Endothelial cell (in vitro differentiated cells): ENCODE measurements at regions not wholly inside any gene's neighbourhood (a gene's known extent, or its start where the extent isn't known, plus 50 kb on each side); places are given as distances from the start of the nearest gene placed in this dataset.

Source experiments
- DNase-seq: peaks from one replicate; pipeline ENCODE4 v3.0.0; 2021; ENCODE audit warnings: low spot score
- H3K27ac Mint-ChIP-seq: one replicate; pipeline ENCODE4 v1.8.0; 2021; ENCODE audit warnings: mixed read lengths, inconsistent platforms; ENCODE audit not compliant: unreplicated experiment
- H3K27me3 Mint-ChIP-seq: one replicate; pipeline ENCODE4 v1.8.0; 2021; ENCODE audit warnings: mild to moderate bottlenecking, moderate library complexity, mixed read lengths, inconsistent platforms; ENCODE audit not compliant: unreplicated experiment
- H3K36me3 Mint-ChIP-seq: one replicate; pipeline ENCODE4 v1.8.0; 2021; ENCODE audit warnings: mild to moderate bottlenecking, low read depth, mixed read lengths, inconsistent platforms; ENCODE audit not compliant: unreplicated experiment
- H3K4me1 Mint-ChIP-seq: one replicate; pipeline ENCODE4 v1.8.0; 2021; ENCODE audit warnings: mild to moderate bottlenecking, mixed read lengths, inconsistent platforms; ENCODE audit not compliant: unreplicated experiment
- H3K4me3 Mint-ChIP-seq: one replicate; pipeline ENCODE4 v1.8.0; 2021; ENCODE audit warnings: mild to moderate bottlenecking, mixed read lengths, inconsistent platforms; ENCODE audit not compliant: unreplicated experiment
- H3K9me3 Mint-ChIP-seq: one replicate; pipeline ENCODE4 v1.8.0; 2021; ENCODE audit warnings: mixed read lengths, inconsistent platforms; ENCODE audit not compliant: unreplicated experiment
- TF ChIP-seq, protein P1 (sequence below): fragments of 200-600 bp; sonication (generic); IDR thresholded peaks from one replicate; pipeline ENCODE4 v1.5.0; 2021; ENCODE audit warnings: antibody characterized with exemption; ENCODE audit not compliant: unreplicated experiment

DNA sequence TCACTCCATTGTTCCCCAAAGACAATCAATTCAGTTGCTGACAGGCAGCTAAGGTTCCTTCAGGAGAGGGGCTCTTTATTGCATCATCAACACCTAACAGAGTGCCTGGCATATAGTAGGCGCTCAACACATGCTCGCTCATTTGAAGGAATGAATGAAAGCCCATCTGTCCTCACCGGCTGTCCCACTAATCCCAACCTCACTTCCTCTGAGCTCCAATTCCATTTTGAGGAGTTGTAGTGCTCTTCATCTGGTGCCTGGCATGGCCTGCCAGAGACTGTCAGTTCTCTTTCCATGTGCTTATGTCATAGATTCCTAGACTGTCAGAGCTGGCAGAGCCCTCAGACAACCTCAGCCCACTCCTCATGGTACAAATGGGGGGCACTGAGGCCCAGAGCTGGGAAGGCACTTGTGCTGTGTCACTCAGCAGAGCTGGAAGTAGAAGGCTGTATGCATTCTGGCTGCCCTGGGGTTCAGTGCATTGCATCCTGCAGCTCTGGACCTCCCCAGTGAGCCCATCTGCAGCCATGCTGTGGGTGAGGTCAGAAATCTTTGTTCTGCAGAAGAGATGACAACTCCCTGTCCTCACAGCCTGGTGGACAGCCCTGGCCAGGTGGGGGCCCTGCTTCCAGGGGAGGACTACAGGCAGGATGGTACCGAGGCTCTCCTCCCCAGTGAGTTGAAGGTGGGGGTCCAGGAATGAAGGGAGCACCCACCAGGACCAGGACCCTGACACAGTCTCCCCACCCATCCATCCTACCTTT is 134.9 kb upstream of the PJA1 start:
- no peak for DNase-seq
- H3K36me3 Mint-ChIP-seq: no peaks in the 10 kb centered on the region
- no peaks in the 10 kb centered on the region for H3K9me3 Mint-ChIP-seq

DNA sequence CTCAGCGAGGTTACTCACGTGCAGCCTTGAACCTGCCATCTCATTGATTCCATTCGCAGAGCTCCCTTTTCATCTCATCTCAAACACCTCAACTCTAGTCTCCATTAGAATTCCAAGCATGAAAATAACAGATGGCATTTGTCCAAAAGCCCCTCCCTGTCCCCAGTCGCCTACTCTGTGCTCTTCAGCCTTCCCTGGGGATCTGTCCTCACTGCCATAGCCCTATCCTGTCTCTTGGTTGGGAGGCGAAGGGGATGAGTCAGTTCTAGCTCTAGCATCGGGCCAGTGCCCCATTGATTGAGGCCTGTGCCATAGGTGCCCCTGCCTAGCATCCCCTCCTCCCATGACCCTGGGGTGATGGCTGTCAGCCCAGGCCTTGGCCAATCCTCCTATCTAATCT is 134.0 kb upstream of the PJA1 start:
- Mint-ChIP-seq H3K4me3 (no peak overlapping the region), H3K27me3 (peaks cover 2% of the 10 kb centered on the region), H3K27ac (no peak overlapping the region), H3K36me3 (no peaks in the 10 kb centered on the region), H3K4me1 (no peaks in the 10 kb centered on the region), H3K9me3 (no peaks in the 10 kb centered on the region)
- DNase-seq: no peak
- TF ChIP-seq, protein P1, sequence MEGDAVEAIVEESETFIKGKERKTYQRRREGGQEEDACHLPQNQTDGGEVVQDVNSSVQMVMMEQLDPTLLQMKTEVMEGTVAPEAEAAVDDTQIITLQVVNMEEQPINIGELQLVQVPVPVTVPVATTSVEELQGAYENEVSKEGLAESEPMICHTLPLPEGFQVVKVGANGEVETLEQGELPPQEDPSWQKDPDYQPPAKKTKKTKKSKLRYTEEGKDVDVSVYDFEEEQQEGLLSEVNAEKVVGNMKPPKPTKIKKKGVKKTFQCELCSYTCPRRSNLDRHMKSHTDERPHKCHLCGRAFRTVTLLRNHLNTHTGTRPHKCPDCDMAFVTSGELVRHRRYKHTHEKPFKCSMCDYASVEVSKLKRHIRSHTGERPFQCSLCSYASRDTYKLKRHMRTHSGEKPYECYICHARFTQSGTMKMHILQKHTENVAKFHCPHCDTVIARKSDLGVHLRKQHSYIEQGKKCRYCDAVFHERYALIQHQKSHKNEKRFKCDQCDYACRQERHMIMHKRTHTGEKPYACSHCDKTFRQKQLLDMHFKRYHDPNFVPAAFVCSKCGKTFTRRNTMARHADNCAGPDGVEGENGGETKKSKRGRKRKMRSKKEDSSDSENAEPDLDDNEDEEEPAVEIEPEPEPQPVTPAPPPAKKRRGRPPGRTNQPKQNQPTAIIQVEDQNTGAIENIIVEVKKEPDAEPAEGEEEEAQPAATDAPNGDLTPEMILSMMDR: no peak

More for the DNA sequence above, 134.9 kb upstream of the PJA1 start:
- H3K4me3 Mint-ChIP-seq: no peak overlapping the region
- peaks cover 2% of the 10 kb centered on the region for H3K27me3 Mint-ChIP-seq
- TF ChIP-seq, protein P1: no peak
- no peak overlapping the region for H3K27ac Mint-ChIP-seq
- no peaks in the 10 kb centered on the region for H3K4me1 Mint-ChIP-seq

DNA sequence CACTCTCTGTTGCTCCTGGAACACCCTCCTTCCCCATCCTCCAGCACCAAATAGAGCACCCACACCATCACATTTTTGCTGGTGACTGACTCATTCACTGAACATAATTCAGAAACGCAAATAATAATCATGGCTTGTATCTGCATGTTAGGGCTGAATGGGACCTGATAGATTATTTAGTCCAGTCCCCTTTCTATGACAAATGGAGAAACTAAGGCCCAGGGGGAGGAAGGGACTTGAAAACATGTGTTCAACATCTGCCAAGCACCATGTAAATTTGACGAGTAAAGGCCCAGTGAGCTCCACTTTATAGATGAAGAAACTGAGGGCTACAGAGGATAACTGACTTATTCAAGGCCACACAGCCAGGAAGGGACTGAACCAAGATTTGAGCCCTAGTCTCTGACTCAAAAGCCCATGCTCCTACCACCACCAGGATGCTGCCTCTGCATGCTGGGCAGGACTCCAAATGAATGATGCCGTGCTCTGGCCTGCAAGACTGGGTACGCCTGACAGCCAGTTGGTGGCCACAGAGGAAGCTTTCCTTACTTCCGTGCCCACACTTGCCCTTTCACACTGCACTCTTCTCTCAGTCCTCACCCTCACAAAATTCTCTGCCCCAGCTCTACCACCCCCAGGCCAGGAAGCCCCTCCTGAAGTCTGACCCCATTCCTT is 133.3 kb upstream of the PJA1 start:
- Mint-ChIP-seq H3K27me3 (peaks cover under 1% of the 10 kb centered on the region), H3K36me3 (no peaks in the 10 kb centered on the region), H3K4me1 (no peaks in the 10 kb centered on the region), H3K27ac (no peak overlapping the region), H3K9me3 (no peaks in the 10 kb centered on the region), H3K4me3 (no peak overlapping the region)
- TF ChIP-seq, protein P1: no peak
- no peak for DNase-seq

DNA sequence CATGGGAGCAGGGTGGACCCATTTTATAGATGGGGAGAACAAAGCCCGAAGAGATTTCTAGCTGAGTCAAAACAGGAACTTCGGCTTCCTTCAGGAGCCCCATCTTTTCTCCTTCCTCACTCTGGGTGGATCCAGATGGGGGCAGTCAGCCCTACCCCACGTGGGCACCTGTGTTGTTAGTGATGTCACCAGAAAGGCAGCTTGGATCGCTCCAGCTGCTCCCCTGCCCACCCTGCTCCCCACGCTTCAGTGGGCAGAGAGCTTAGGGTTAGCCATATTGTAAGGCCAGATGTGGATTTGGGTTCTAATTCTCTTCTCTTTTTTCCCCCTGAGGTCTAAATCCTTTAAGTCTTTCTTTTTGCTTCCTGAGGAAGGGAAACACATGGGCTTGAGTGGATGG is 132.3 kb upstream of the PJA1 start:
- Mint-ChIP-seq H3K36me3 (no peaks in the 10 kb centered on the region), H3K27ac (no peak overlapping the region), H3K9me3 (no peaks in the 10 kb centered on the region), H3K4me3 (no peak overlapping the region), H3K4me1 (no peaks in the 10 kb centered on the region), H3K27me3 (no peaks in the 10 kb centered on the region)
- no peak for DNase-seq
- TF ChIP-seq, protein P1: no peak
